Neural cell (in vitro differentiated cells): ENCODE measurements at regions not wholly inside any gene's neighbourhood (a gene's known extent, or its start where the extent isn't known, plus 50 kb on each side); places are given as distances from the start of the nearest gene placed in this dataset.

Experiments
- H2AFZ ChIP-seq: fragments of 200-600, 300-800 bp; sonication (generic), shearing (Covaris generic); 2 replicates; pipeline ENCODE4 v1.6.0; 2014; ENCODE audit warnings: low read depth, mild to moderate bottlenecking, antibody characterized with exemption, low read length, moderate library complexity
- H3F3A ChIP-seq: fragments of 200-600 bp; shearing (Covaris generic); 2 replicates; pipeline ENCODE4 v1.6.1; 2016; ENCODE audit warnings: mild to moderate bottlenecking, moderate library complexity, mixed read lengths, antibody characterized with exemption, low read length; ENCODE audit not compliant: insufficient read depth, poor library complexity, severe bottlenecking
- H3K27ac ChIP-seq: fragments of 200-600, 300-800 bp; sonication (generic), shearing (Covaris generic); 2 replicates; pipeline ENCODE4 v1.5.1; 2014; ENCODE audit warnings: mild to moderate bottlenecking, low read length, moderate library complexity
- H3K27me3 ChIP-seq: fragments of 300-800, 200-600 bp; sonication (generic), shearing (Covaris generic); 2 replicates; pipeline ENCODE4 v1.6.0; 2014; ENCODE audit warnings: mild to moderate bottlenecking, low read depth, low read length, moderate library complexity; ENCODE audit not compliant: insufficient read depth
- H3K36me3 ChIP-seq: fragments of 300-800, 200-600 bp; sonication (generic), shearing (Covaris generic); 2 replicates; pipeline ENCODE4 v1.5.1; 2014; ENCODE audit warnings: mild to moderate bottlenecking, antibody characterized with exemption, low read length, moderate library complexity; ENCODE audit not compliant: insufficient read depth
- H3K4me2 ChIP-seq: fragments of 300-800, 200-600 bp; sonication (generic), shearing (Covaris generic); 2 replicates; pipeline ENCODE4 v1.6.0; 2014; ENCODE audit warnings: mild to moderate bottlenecking, low read length
- H3K4me3 ChIP-seq: fragments of 300-800, 200-600 bp; sonication (generic), shearing (Covaris generic); 2 replicates; pipeline ENCODE4 v1.5.1; 2014; ENCODE audit warnings: mild to moderate bottlenecking, low read length, moderate library complexity
- H3K79me2 ChIP-seq: fragments of 200-600 bp; shearing (Covaris generic); replicated peaks from 2 replicates; pipeline ENCODE4 v1.6.0; 2014; ENCODE audit warnings: mild to moderate bottlenecking, low read length, moderate library complexity; ENCODE audit not compliant: insufficient read depth
- H3K9ac ChIP-seq: fragments of 300-800, 200-600 bp; sonication (generic), shearing (Covaris generic); 2 replicates; pipeline ENCODE4 v1.6.1; 2016; ENCODE audit warnings: mild to moderate bottlenecking, low read length, mixed read lengths
- H3K9me2 ChIP-seq: fragments of 200-600 bp; shearing (Covaris generic); 2 replicates; pipeline ENCODE4 v1.6.1; 2016; ENCODE audit warnings: mild to moderate bottlenecking, low read length, mixed read lengths; ENCODE audit not compliant: insufficient read depth
- H3K9me3 ChIP-seq: fragments of 200-600, 300-800 bp; sonication (generic), shearing (Covaris generic); 2 replicates; pipeline ENCODE4 v1.6.1; 2016; ENCODE audit warnings: mild to moderate bottlenecking, mixed run types, low read length, moderate library complexity, mixed read lengths
- H4K20me1 ChIP-seq: fragments of 200-600 bp; shearing (Covaris generic); 2 replicates; pipeline ENCODE4 v1.6.1; 2016; ENCODE audit warnings: mild to moderate bottlenecking, mixed run types; ENCODE audit not compliant: insufficient read depth
- EP300 ChIP-seq: fragments of 450-650 bp; conservative IDR thresholded peaks from 2 replicates; pipeline ENCODE4 v1.6.1; 2014; ENCODE audit warnings: antibody characterized with exemption, mild to moderate bottlenecking, moderate library complexity; ENCODE audit not compliant: poor library complexity, severe bottlenecking
- EZH2 ChIP-seq: fragments of 200-600, 300-800 bp; shearing (Covaris generic), sonication (generic); IDR thresholded peaks from 2 replicates; pipeline ENCODE4 v1.6.1; 2014; ENCODE audit warnings: antibody characterized with exemption, low read length, borderline replicate concordance, mild to moderate bottlenecking; ENCODE audit not compliant: insufficient read depth, poor library complexity, severe bottlenecking
- MXI1 ChIP-seq: fragments of 450-650 bp; conservative IDR thresholded peaks from 2 replicates; pipeline ENCODE4 v1.6.1; 2014; ENCODE audit warnings: antibody characterized with exemption, mild to moderate bottlenecking; ENCODE audit not compliant: poor library complexity, severe bottlenecking
- POLR2AphosphoS5 ChIP-seq: IDR thresholded peaks from 2 replicates; pipeline ENCODE4 v1.6.1; 2012
- RAD21 ChIP-seq: fragments of 450-650 bp; conservative IDR thresholded peaks from 2 replicates; pipeline ENCODE4 v1.6.1; 2014; ENCODE audit warnings: antibody characterized with exemption, mild to moderate bottlenecking, moderate library complexity
- SMC3 ChIP-seq: fragments of 450-650 bp; conservative IDR thresholded peaks from 2 replicates; pipeline ENCODE4 v1.6.1; 2014; ENCODE audit warnings: antibody characterized with exemption, mild to moderate bottlenecking, moderate library complexity; ENCODE audit not compliant: poor library complexity
- TAF1 ChIP-seq: IDR thresholded peaks from 2 replicates; pipeline ENCODE4 v1.6.1; 2012; ENCODE audit warnings: low read depth
- TF ChIP-seq, protein P1 (sequence below): IDR thresholded peaks from 2 replicates; pipeline ENCODE4 v1.6.1; 2012; ENCODE audit warnings: borderline replicate concordance
- TF ChIP-seq, protein P2 (sequence below): fragments of 450-650 bp; IDR thresholded peaks from 2 replicates; pipeline ENCODE4 v1.5.1; 2014; ENCODE audit warnings: antibody characterized with exemption, mild to moderate bottlenecking, moderate library complexity; ENCODE audit not compliant: poor library complexity, severe bottlenecking

DNA sequence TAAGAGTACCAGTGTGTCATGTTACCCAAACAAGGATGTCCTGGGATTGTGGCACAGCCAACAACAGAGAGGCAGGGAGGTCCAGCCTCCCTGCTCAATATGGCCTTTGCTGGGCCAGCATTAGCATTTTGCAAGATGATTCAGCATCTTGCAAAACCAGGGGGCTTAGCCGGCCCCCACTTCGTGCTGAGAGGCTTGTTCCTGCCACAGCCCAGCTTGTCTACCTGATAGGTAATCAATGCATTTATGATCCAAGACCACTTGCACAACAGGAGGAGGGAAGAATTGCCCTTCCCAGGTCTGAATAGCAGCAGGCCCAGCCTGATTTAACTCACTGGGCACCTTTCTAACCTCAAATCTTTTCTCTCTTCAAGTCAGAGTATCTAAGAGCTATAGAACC lies 189.0 kb upstream of the SYT13 start:
- H3F3A ChIP-seq: no peaks in the 10 kb centered on the region
- no peaks in the 10 kb centered on the region for H3K27me3 ChIP-seq
- H3K4me3 ChIP-seq: no peak overlapping the region
- H3K4me2 ChIP-seq: no peak overlapping the region
- TF ChIP-seq TAF1 (no peak), POLR2AphosphoS5 (no peak), RAD21 (no peak), EZH2 (no peak), MXI1 (no peak), EP300 (no peak), SMC3 (no peak)
- TF ChIP-seq, protein P1, sequence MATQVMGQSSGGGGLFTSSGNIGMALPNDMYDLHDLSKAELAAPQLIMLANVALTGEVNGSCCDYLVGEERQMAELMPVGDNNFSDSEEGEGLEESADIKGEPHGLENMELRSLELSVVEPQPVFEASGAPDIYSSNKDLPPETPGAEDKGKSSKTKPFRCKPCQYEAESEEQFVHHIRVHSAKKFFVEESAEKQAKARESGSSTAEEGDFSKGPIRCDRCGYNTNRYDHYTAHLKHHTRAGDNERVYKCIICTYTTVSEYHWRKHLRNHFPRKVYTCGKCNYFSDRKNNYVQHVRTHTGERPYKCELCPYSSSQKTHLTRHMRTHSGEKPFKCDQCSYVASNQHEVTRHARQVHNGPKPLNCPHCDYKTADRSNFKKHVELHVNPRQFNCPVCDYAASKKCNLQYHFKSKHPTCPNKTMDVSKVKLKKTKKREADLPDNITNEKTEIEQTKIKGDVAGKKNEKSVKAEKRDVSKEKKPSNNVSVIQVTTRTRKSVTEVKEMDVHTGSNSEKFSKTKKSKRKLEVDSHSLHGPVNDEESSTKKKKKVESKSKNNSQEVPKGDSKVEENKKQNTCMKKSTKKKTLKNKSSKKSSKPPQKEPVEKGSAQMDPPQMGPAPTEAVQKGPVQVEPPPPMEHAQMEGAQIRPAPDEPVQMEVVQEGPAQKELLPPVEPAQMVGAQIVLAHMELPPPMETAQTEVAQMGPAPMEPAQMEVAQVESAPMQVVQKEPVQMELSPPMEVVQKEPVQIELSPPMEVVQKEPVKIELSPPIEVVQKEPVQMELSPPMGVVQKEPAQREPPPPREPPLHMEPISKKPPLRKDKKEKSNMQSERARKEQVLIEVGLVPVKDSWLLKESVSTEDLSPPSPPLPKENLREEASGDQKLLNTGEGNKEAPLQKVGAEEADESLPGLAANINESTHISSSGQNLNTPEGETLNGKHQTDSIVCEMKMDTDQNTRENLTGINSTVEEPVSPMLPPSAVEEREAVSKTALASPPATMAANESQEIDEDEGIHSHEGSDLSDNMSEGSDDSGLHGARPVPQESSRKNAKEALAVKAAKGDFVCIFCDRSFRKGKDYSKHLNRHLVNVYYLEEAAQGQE: no peak
- TF ChIP-seq, protein P2, sequence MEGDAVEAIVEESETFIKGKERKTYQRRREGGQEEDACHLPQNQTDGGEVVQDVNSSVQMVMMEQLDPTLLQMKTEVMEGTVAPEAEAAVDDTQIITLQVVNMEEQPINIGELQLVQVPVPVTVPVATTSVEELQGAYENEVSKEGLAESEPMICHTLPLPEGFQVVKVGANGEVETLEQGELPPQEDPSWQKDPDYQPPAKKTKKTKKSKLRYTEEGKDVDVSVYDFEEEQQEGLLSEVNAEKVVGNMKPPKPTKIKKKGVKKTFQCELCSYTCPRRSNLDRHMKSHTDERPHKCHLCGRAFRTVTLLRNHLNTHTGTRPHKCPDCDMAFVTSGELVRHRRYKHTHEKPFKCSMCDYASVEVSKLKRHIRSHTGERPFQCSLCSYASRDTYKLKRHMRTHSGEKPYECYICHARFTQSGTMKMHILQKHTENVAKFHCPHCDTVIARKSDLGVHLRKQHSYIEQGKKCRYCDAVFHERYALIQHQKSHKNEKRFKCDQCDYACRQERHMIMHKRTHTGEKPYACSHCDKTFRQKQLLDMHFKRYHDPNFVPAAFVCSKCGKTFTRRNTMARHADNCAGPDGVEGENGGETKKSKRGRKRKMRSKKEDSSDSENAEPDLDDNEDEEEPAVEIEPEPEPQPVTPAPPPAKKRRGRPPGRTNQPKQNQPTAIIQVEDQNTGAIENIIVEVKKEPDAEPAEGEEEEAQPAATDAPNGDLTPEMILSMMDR: no peak
- no peak overlapping the region for H3K27ac ChIP-seq
- H3K36me3 ChIP-seq: no peaks in the 10 kb centered on the region
- no peaks in the 10 kb centered on the region for H3K9me2 ChIP-seq
- no peaks in the 10 kb centered on the region for H4K20me1 ChIP-seq
- no peaks in the 10 kb centered on the region for H3K9me3 ChIP-seq
- no peaks in the 10 kb centered on the region for H3K79me2 ChIP-seq
- H3K9ac ChIP-seq: no peak overlapping the region
- H2AFZ ChIP-seq: no peak overlapping the region

DNA sequence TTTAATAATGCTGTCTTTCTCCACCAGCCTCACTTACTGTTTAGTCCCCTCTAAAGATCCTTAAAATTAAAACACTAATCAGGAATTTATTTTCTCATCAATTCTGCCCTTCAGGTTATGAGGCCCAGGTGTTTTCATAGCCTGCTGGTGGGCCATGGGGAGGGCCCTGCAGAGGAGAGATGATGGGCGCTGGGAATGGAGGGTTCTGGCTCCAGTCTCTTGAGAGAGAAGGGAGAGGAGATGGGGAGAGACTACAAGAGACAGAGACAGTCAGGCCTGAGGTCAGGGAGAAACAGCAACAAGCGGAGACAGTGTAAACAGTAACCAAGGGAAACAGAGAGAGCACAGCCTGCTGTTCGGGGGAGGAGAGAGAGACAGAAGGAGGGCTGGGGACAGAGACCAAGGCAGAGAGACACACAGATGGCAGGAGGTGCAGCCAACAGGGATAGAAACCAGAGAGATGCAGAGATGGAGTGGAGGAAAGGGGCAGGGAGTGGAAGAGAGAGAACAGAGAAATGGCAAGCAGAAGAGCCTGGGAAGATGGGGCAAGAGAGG lies 187.3 kb upstream of the SYT13 start:
- Histone ChIP-seq H3K9me2 (no peaks in the 10 kb centered on the region), H3K27ac (no peak overlapping the region), H3K4me3 (no peak overlapping the region), H3F3A (no peaks in the 10 kb centered on the region), H3K79me2 (no peaks in the 10 kb centered on the region), H2AFZ (no peak overlapping the region), H3K4me2 (no peak overlapping the region), H3K36me3 (no peaks in the 10 kb centered on the region), H3K27me3 (no peaks in the 10 kb centered on the region), H3K9ac (no peak overlapping the region), H3K9me3 (no peaks in the 10 kb centered on the region), H4K20me1 (no peaks in the 10 kb centered on the region)
- TF ChIP-seq RAD21: no peak
- no peak for TF ChIP-seq EZH2
- no peak for TF ChIP-seq TAF1
- TF ChIP-seq, protein P1: no peak
- TF ChIP-seq EP300: no peak
- TF ChIP-seq, protein P2: no peak
- TF ChIP-seq POLR2AphosphoS5: no peak
- no peak for TF ChIP-seq SMC3
- TF ChIP-seq MXI1: no peak
